GM10248 (cell line): ENCODE measurements at regions not wholly inside any gene's neighbourhood (a gene's known extent, or its start where the extent isn't known, plus 50 kb on each side); places are given as distances from the start of the nearest gene placed in this dataset.

Experiments used
- CTCF ChIA-PET: fragments of 300-600 bp; sonication (Branson Sonifier 250); formaldehyde crosslinking; extraction: SDS; loops from one replicate; lab custom pipeline; 2021; ENCODE audit warnings: antibody characterized with exemption; lab: Yijun Ruan, JAX
- POLR2A ChIA-PET: fragments of 350-650 bp; sonication (Branson Sonifier 250); formaldehyde crosslinking; extraction: SDS; loops from one replicate; lab custom pipeline; 2020; ENCODE audit warnings: antibody characterized with exemption; lab: Yijun Ruan, JAX
- DNase-seq: peaks from one replicate; pipeline ENCODE4 v3.0.0; 2012; ENCODE audit errors: extremely low spot score
- TF ChIP-seq, protein P1 (sequence below): IDR thresholded peaks from 2 replicates; pipeline ENCODE4 v1.5.1; 2012; ENCODE audit warnings: mild to moderate bottlenecking, low read depth; ENCODE audit errors: extremely low read depth, missing control alignments, control extremely low read depth

DNA sequence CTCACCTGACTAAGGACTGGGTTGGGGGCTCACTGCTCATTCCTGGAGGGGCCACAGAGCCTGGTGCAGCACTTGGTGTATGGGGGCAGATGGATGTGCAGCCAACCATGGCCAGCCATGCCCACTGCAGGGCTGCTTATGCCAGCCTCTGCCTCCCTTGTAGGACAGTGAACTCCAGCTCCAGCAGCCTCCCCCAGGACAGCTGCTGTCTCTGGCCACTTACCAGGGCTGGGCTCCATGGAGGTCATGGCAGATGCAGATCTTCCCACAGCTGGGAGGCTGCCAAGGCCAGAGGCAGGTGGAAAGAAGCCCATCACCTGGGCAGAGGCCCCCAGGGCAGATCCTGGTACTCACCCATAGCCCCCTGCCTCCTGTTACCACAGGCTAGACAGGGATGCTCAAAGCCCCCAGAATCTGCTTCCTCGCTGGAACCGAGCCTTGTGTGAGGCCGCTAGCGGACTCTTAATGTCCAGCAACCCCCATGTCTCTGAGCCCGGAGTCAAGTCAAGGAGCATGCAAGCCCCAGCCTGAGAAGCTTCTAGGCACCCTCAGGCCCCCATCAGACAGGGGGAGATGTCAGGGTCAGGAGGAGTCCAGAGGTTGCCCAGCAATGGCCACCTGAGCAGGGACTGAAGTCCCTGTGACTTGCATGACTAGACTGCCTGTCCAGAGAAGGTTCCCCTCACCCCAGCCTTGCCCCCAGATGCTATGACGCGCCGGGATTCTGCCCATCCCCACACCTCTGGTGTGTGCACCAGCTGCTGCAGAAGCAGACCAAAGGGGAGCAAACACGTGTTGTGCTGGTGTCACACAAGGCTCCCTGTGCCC lies 123.6 kb downstream of the TWIST2 start:
- POLR2A ChIA-PET = no interaction called here
- DNase-seq = peak; percentile 10

DNA sequence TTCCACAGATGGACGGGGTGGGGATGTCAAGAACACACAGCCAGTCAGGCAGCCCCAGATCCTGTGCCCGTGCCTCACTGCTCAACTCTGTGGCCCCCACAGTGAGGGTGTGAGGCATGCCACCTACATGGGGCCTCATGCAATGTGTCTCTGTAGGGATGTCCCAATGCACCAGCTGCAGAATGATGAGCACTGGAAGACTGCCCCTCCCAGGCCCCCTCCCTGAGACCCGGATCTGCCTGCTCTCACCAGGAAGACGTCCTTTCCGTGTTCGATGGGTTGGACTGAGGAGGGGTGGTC lies 124.2 kb downstream of the TWIST2 start:
- CTCF ChIA-PET = interaction anchor here (1.0 kb wide), 1 partner anchor 11 kb away, joined by 3 read pairs; no protein-coding TSS in a partner anchor
- POLR2A ChIA-PET = no interaction called here

More for the DNA sequence above, 123.6 kb downstream of the TWIST2 start:
- TF ChIP-seq, protein P1, sequence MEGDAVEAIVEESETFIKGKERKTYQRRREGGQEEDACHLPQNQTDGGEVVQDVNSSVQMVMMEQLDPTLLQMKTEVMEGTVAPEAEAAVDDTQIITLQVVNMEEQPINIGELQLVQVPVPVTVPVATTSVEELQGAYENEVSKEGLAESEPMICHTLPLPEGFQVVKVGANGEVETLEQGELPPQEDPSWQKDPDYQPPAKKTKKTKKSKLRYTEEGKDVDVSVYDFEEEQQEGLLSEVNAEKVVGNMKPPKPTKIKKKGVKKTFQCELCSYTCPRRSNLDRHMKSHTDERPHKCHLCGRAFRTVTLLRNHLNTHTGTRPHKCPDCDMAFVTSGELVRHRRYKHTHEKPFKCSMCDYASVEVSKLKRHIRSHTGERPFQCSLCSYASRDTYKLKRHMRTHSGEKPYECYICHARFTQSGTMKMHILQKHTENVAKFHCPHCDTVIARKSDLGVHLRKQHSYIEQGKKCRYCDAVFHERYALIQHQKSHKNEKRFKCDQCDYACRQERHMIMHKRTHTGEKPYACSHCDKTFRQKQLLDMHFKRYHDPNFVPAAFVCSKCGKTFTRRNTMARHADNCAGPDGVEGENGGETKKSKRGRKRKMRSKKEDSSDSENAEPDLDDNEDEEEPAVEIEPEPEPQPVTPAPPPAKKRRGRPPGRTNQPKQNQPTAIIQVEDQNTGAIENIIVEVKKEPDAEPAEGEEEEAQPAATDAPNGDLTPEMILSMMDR = no peak
- CTCF ChIA-PET = interaction anchor here (0.6 to 1.0 kb wide), 4 partner anchors 11 to 15 kb away, joined by 3 read pairs; no protein-coding TSS in a partner anchor

DNA sequence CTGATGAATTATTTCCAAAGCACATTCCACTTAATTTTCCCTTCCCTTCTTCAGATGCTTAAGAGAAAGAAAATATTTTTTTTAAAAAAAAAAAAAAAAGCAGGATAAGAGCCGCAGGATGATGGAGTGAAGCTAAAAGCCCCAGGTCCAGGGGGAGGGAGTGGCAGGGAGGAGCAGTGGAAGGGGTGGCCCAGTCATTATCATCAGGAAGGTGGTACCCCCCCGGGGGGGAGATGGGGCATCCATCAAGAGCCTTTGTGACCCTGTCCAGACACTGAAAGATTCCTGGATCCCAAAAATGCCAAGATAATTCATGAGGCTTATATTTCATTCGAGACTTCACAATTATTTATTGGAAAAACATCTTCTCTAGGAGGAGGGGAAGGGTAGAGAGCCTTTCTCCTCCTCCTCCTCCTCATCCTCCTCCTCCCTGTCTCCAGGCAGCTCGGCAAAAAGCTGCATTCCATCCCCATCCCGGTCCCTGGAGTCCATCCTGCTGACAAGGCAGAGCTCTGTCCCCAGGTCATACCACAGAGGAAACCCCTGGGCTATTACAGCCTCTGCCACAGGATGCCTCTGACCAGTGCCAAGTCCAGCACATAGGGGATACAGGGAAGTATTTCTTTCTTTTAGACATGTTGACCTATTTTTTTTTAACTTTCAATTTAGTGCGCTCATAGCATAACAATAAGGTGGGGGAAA lies 125.3 kb downstream of the TWIST2 start:
- CTCF ChIA-PET = interaction anchor here (1.4 kb wide), 1 partner anchor 11 kb away, joined by 3 read pairs; no protein-coding TSS in a partner anchor
- peak; percentile 7 for DNase-seq
- POLR2A ChIA-PET = no interaction called here
- TF ChIP-seq, protein P1 = no peak

More for the DNA sequence above, 124.2 kb downstream of the TWIST2 start:
- TF ChIP-seq, protein P1 = no peak
- no peak for DNase-seq

DNA sequence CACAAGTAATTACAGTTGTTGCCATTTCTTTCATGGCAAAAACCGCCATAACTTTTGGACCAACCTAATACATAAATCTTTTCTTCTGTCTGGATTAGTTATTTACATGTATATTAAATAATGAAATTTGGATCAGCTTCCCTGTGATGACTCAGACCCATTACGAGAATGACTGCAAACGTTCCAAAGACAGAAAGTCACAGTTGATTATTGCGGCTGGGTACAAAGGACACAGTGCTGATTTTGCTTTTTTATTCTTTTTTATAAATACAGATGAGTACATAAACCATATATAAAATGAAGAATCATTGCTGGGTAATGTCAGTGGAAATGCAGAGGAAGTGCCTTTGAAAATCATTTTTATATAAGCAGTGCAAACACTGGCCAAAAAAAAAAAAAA lies 126.2 kb downstream of the TWIST2 start:
- DNase-seq = no peak
- ChIA-PET POLR2A (interaction anchor here (0.7 kb wide), 1 partner anchor 299 kb away, joined by 3 read pairs; no protein-coding TSS in a partner anchor), CTCF (interaction anchor here (1.4 kb wide), 1 partner anchor 10 kb away, joined by 3 read pairs; no protein-coding TSS in a partner anchor)
- TF ChIP-seq, protein P1 = no peak

DNA sequence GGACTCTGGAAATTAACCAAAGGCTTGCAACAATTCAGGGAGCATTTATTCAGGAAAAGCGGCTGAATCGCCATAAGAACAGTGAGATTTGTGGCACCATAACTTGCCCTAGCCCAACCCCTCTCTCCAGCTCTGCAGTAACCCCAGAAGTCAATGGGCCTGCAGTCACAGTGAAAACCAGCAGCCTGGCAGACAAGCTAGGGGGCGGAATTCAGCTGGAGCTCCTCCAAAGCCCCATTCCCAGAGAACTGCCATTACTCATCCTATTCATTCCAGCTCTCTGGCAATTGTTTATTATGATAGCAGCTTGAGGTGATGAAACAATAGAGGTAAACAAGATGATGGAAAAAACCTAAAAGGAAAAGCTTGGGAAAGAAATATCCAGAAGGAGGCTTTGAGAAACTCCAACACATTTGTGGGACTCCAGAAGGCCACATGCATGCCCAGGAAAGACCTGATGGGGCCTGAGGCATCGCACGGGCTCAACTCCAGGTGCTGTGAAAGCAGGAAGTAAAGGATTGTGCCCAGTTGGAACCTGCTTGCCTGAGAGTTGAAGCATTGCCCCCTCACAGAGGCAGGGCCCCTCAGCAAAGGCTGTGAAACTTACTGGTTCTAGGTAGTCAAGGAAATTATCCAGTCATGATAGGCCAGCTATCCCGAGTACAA lies 126.7 kb downstream of the TWIST2 start:
- DNase-seq = no peak
- TF ChIP-seq, protein P1 = no peak
- CTCF ChIA-PET = interaction anchor here (1.4 kb wide), 1 partner anchor 9 kb away, joined by 3 read pairs; no protein-coding TSS in a partner anchor
- POLR2A ChIA-PET = interaction anchor here (0.7 kb wide), 1 partner anchor 299 kb away, joined by 3 read pairs; no protein-coding TSS in a partner anchor

DNA sequence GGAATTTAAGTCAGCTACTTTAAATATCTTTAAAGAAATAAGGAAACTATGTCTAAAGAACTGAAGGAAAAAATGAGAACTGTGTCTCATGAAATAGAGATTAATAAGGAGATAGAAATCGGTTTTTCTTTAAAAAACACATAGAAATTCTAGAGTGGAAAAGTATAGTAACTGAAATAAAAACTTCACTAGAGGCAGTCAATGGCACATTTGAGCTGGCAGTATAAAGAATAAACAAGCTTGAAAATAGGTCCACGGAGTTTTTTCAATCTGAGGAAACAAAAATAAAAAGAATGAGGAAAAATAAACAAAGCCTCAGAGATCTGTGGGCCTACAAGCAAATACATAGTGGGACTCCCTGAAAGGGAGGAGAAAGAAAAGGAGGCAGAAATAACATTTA lies 127.5 kb downstream of the TWIST2 start:
- ChIA-PET CTCF (no interaction called here), POLR2A (no interaction called here)
- TF ChIP-seq, protein P1 = no peak

More for the DNA sequence above, 127.5 kb downstream of the TWIST2 start:
- no peak for DNase-seq
